ENCODE measurements at regions not wholly inside any gene's neighbourhood (a gene's known extent, or its start where the extent isn't known, plus 50 kb on each side); places are given as distances from the start of the nearest gene placed in this dataset.

DNA sequence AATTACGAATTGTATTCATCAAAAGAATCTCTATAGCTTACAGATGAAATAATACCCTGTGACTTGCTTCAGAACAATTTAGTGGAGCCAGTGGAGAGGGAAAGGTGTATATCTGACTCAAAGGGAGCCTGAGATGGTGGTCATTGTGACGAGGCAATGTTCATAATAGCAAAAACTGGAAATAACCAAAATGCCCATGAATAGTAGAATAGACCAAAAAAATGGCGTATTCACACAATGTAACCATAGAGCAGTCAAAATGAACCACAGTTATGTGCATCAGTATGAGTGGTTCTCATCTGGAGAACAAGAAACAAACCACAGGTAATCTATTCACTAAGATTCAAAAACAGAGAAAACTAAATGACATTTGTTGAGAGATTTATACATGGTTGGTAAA is 125.3 kb upstream of the CLNK start:
- TF ChIP-seq, protein P1, sequence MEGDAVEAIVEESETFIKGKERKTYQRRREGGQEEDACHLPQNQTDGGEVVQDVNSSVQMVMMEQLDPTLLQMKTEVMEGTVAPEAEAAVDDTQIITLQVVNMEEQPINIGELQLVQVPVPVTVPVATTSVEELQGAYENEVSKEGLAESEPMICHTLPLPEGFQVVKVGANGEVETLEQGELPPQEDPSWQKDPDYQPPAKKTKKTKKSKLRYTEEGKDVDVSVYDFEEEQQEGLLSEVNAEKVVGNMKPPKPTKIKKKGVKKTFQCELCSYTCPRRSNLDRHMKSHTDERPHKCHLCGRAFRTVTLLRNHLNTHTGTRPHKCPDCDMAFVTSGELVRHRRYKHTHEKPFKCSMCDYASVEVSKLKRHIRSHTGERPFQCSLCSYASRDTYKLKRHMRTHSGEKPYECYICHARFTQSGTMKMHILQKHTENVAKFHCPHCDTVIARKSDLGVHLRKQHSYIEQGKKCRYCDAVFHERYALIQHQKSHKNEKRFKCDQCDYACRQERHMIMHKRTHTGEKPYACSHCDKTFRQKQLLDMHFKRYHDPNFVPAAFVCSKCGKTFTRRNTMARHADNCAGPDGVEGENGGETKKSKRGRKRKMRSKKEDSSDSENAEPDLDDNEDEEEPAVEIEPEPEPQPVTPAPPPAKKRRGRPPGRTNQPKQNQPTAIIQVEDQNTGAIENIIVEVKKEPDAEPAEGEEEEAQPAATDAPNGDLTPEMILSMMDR (IDR thresholded peaks at IDR 0.05; ENCODE audit: control extremely low read depth in 1 of 3, insufficient read depth in 1 of 3, low read depth in 1 of 3, low read length in 3 of 3) = no peak
- TF ChIP-seq EZH2 (IDR thresholded peaks at IDR 0.05; ENCODE audit: low read depth, low read length, severe bottlenecking) (no peak), JUN (IDR thresholded peaks at IDR 0.05; ENCODE audit: low read depth, low read length) (no peak), SRF (IDR thresholded peaks at IDR 0.05; ENCODE audit: low read depth, low read length) (no peak), HDAC2 (IDR thresholded peaks at IDR 0.05; ENCODE audit: borderline replicate concordance in 1 of 2, low read depth in 2 of 2, low read length in 2 of 2) (no peak), TAF1 (IDR thresholded peaks at IDR 0.05; ENCODE audit: low read depth, low read length) (no peak)

All from H1 (cell line).